NCI-H146 treated with DMSO at 0.1 percent for 48 hours (cell line): ENCODE measurements at regions not wholly inside any gene's neighbourhood (a gene's known extent, or its start where the extent isn't known, plus 50 kb on each side); places are given as distances from the start of the nearest gene placed in this dataset.

Source experiments
- DNase-seq: peaks from one replicate; lab custom pipeline; 2025; ENCODE audit not compliant: unreplicated experiment; lab: John Stamatoyannopoulos, UW

- DNase-seq, result no peak
Measured at GRCh38 chr6:74956559-74957428, 249.1 kb downstream of the COL12A1 start.

- no peak for DNase-seq
Measured at GRCh38 chr6:74953708-74954107, 252.1 kb downstream of the COL12A1 start.

GRCh38 chr6:74946961-74947360 is 258.9 kb downstream of the COL12A1 start:
- no peak for DNase-seq

GRCh38 chr6:74942130-74942529 is 263.7 kb downstream of the COL12A1 start:
- no peak for DNase-seq

- no peak for DNase-seq
Measured at GRCh38 chr6:74941424-74941823, 264.4 kb downstream of the COL12A1 start.

- no peak for DNase-seq
Measured at GRCh38 chr6:74939721-74940620, 265.9 kb downstream of the COL12A1 start.

- DNase-seq, result no peak
Measured at GRCh38 chr6:74939151-74939708, 266.6 kb downstream of the COL12A1 start.

GRCh38 chr6:74937936-74938335 is 267.9 kb downstream of the COL12A1 start:
- DNase-seq, result no peak

- DNase-seq, result no peak
Measured at GRCh38 chr6:74936886-74937285, 269.0 kb downstream of the COL12A1 start.

GRCh38 chr6:74932232-74932888 is 273.5 kb downstream of the COL12A1 start:
- no peak for DNase-seq

GRCh38 chr6:74931558-74931957 is 274.3 kb downstream of the COL12A1 start:
- no peak for DNase-seq

- no peak for DNase-seq
Measured at GRCh38 chr6:74928203-74928602, 277.6 kb downstream of the COL12A1 start.

- DNase-seq, result no peak
Measured at GRCh38 chr6:74927299-74927698, 278.6 kb downstream of the COL12A1 start.

GRCh38 chr6:74925683-74926082 is 280.2 kb downstream of the COL12A1 start:
- DNase-seq, result no peak

- no peak for DNase-seq
Measured at GRCh38 chr6:74914888-74915287, 291.0 kb downstream of the COL12A1 start.

- no peak for DNase-seq
Measured at GRCh38 chr6:74912234-74912633, 293.6 kb downstream of the COL12A1 start.

- no peak for DNase-seq
Measured at GRCh38 chr6:74902846-74903245, 303.0 kb downstream of the COL12A1 start.

- DNase-seq, result no peak
Measured at GRCh38 chr6:74902089-74902488, 303.8 kb downstream of the COL12A1 start.

- no peak for DNase-seq
Measured at GRCh38 chr6:74901576-74901975, 304.3 kb downstream of the COL12A1 start.

- no peak for DNase-seq
Measured at GRCh38 chr6:74899416-74899815, 306.4 kb downstream of the COL12A1 start.

- DNase-seq, result no peak
Measured at GRCh38 chr6:74892091-74892490, 313.8 kb downstream of the COL12A1 start.
